HepG2 (cell line): ENCODE measurements at regions not wholly inside any gene's neighbourhood (a gene's known extent, or its start where the extent isn't known, plus 50 kb on each side); places are given as distances from the start of the nearest gene placed in this dataset.

Experiments used
- ATAC-seq: fragments of 200-7000 bp; cut with Tn5 transposase; 3 replicates; pipeline ENCODE4 v1.9.1; 2020; ENCODE audit warnings: mild to moderate bottlenecking, moderate library complexity
- BruUV-seq: library from RNA; stranded (reverse); fragments of 400-500 nt; replicated peaks from 2 replicates; lab custom pipeline; 2021; lab: Mats Ljungman, UMichigan
- CTCF ChIA-PET: fragments of 300-600 bp; formaldehyde crosslinking; extraction: SDS; loops from one replicate; lab custom pipeline; 2021; ENCODE audit warnings: low total read pairs, inconsistent platforms, low intra/inter-chr PET ratio; lab: Yijun Ruan, JAX
- POLR2A ChIA-PET: fragments of 350-600 bp; sonication (Branson Sonifier 250); formaldehyde crosslinking; loops from one replicate; lab custom pipeline; 2020; ENCODE audit warnings: antibody characterized with exemption, inconsistent platforms; lab: Yijun Ruan, JAX
- DNase-seq: peaks from one replicate; pipeline ENCODE4 v3.0.0-alpha.2; 2015; ENCODE audit warnings: low spot score
- FAIRE-seq: peaks from 3 replicates; lab custom pipeline; 2011; peaks lifted over from hg19 to GRCh38; lab: Jason Lieb, UNC
- H2AFZ ChIP-seq: one replicate; pipeline ENCODE4 v1.6.1; 2011; ENCODE audit warnings: low read length, inconsistent platforms
- H3K27ac ChIP-seq: fragments of 300-600 bp; 3 replicates; pipeline ENCODE4 v1.8.0; 2011; ENCODE audit warnings: mixed run types, mild to moderate bottlenecking, mixed read lengths, low read length, inconsistent platforms; ENCODE audit not compliant: insufficient read depth; ENCODE audit errors: extremely low read length
- H3K27me3 ChIP-seq, 2 experiments: fragments of 200-600 bp in 1 of 2; 2 replicates in 1 of 2; 3 replicates in 1 of 2; pipeline versions ENCODE4 v1.6.0 to v1.8.0; 2011; ENCODE audit warnings: low read length in 2 of 2, mild to moderate bottlenecking in 2 of 2, moderate library complexity in 2 of 2, inconsistent platforms in 1 of 2; ENCODE audit not compliant: insufficient read depth in 2 of 2, control insufficient read depth in 1 of 2
- H3K36me3 ChIP-seq, 2 experiments: fragments of 200-600 bp in 1 of 2; replicated peaks in 1 of 2; 2 replicates in 1 of 2; 3 replicates in 1 of 2; pipeline versions ENCODE4 v1.5.1 to v1.8.0; 2011; ENCODE audit warnings: low read length in 2 of 2, inconsistent platforms in 1 of 2; ENCODE audit not compliant: insufficient read depth in 2 of 2, control insufficient read depth in 1 of 2
- H3K4me1 ChIP-seq: 2 replicates; pipeline ENCODE4 v1.5.1; 2012; ENCODE audit warnings: low read length, inconsistent platforms; ENCODE audit not compliant: insufficient read depth
- H3K4me2 ChIP-seq: 2 replicates; pipeline ENCODE4 v1.6.0; 2011; ENCODE audit warnings: low read depth, low read length, inconsistent platforms
- H3K4me3 ChIP-seq, 3 experiments: fragments of 200-600 bp in 1 of 3; sonication (generic), shearing (Covaris generic) in 1 of 3; replicated peaks in 1 of 3; 2 replicates each; pipeline ENCODE4 v1.5.1; 2011 to 2016; ENCODE audit warnings: low read length in 3 of 3, inconsistent platforms in 2 of 3, low read depth in 2 of 3, mild to moderate bottlenecking in 2 of 3, control low read depth in 1 of 3, mixed read lengths in 1 of 3; ENCODE audit not compliant: insufficient read depth in 1 of 3
- H3K79me2 ChIP-seq: one replicate; pipeline ENCODE4 v1.6.1; 2011; ENCODE audit warnings: low read length, inconsistent platforms; ENCODE audit not compliant: insufficient read depth
- H3K9ac ChIP-seq: 2 replicates; pipeline ENCODE4 v1.6.0; 2011; ENCODE audit warnings: mild to moderate bottlenecking, low read depth, low read length, inconsistent platforms; ENCODE audit not compliant: insufficient read depth
- H3K9me3 ChIP-seq: 2 replicates; pipeline ENCODE4 v1.5.1; 2012; ENCODE audit warnings: mild to moderate bottlenecking, low read length
- H4K20me1 ChIP-seq: 2 replicates; pipeline ENCODE4 v1.6.0; 2011; ENCODE audit warnings: inconsistent platforms, mild to moderate bottlenecking, low read length, moderate library complexity; ENCODE audit not compliant: insufficient read depth
- ATF2 ChIP-seq: sonication (generic); formaldehyde crosslinking; IDR thresholded peaks from 2 replicates; pipeline ENCODE4 v1.4.0; 2020; ENCODE audit warnings: missing genetic modification reagents
- ELF4 ChIP-seq: sonication (generic); formaldehyde crosslinking; IDR thresholded peaks from 2 replicates; pipeline ENCODE4 v1.5.0; 2020; ENCODE audit warnings: missing genetic modification reagents, mild to moderate bottlenecking, moderate library complexity, borderline replicate concordance
- GLMP ChIP-seq: sonication (generic); formaldehyde crosslinking; IDR thresholded peaks from 2 replicates; pipeline ENCODE4 v1.9.0; 2021; ENCODE audit warnings: missing genetic modification reagents, mild to moderate bottlenecking, borderline replicate concordance
- PBX3 ChIP-seq: sonication (generic); formaldehyde crosslinking; IDR thresholded peaks from 2 replicates; pipeline ENCODE4 v1.8.1; 2023; ENCODE audit warnings: missing genetic modification reagents, inconsistent platforms, borderline replicate concordance
- ZNF275 ChIP-seq: sonication (generic); formaldehyde crosslinking; IDR thresholded peaks from 2 replicates; pipeline ENCODE4 v1.8.0; 2022; ENCODE audit warnings: missing genetic modification reagents, mild to moderate bottlenecking, inconsistent platforms, borderline replicate concordance
- ZNF737 ChIP-seq: sonication (generic); formaldehyde crosslinking; IDR thresholded peaks from 2 replicates; pipeline ENCODE4 v1.5.0; 2020; ENCODE audit warnings: missing genetic modification reagents, mild to moderate bottlenecking, borderline replicate concordance
- WGBS: methylation state at CpG from one replicate; pipeline ENCODE4 v1.1.6; 2017; ENCODE audit warnings: low lambda C conversion rate; 5-methylcytosine and 5-hydroxymethylcytosine counted together
- in situ Hi-C: cut with HindIII; loops from 2 replicates; pipeline ENCODE4 v1.10.0; 2017; ENCODE audit warnings: low pct_unique_long_range_greater_than_20kb; ENCODE audit not compliant: extremely low pct_ligation_motif_present
- intact Hi-C: fragments of 100-400 bp; cut with micrococcal nuclease; formaldehyde crosslinking; loops from one replicate; pipeline ENCODE4 v1.10.0; 2022; ENCODE audit not compliant: unreplicated experiment

GRCh38 chr2:147450661-147451510 is 393.9 kb upstream of the ACVR2A start (continued):
- TF ChIP-seq ATF2 (CRISPR knock-in tag) (no peak), ZNF737 (CRISPR knock-in tag) (no peak), PBX3 (CRISPR knock-in tag) (no peak), GLMP (CRISPR knock-in tag) (no peak)
- TF ChIP-seq, all 625 proteins: peak for 0

- Histone ChIP-seq H3K9ac (no peak overlapping the region), H3K27ac (no peak overlapping the region), H3K27me3 (no peaks in the 10 kb centered on the region), H4K20me1 (no peaks in the 10 kb centered on the region), H3K36me3 (no peaks in the 10 kb centered on the region), H3K4me2 (no peak overlapping the region), H3K4me1 (no peaks in the 10 kb centered on the region), H3K79me2 (no peaks in the 10 kb centered on the region), H3K4me3 (no peak overlapping the region), H3K9me3 (no peaks in the 10 kb centered on the region), H2AFZ (no peak overlapping the region)
- TF ChIP-seq ELF4 (CRISPR knock-in tag) (no peak), ZNF275 (CRISPR knock-in tag) (no peak)
- ATAC-seq: peak; percentile 69
- FAIRE-seq: no peak
- no TSS peak for BruUV-seq
- CTCF ChIA-PET: no interaction called here
- intact Hi-C loops: no loop called here
- 8% methylated on average over 7 of the region's 7 CpGs for WGBS
- POLR2A ChIA-PET: no interaction called here
- DNase-seq: no peak
- in situ Hi-C loops: no loop called here
These were observed 395.4 kb upstream of the ACVR2A start for GRCh38 chr2:147449323-147449991.
